H1 (cell line): ENCODE measurements at regions not wholly inside any gene's neighbourhood (a gene's known extent, or its start where the extent isn't known, plus 50 kb on each side); places are given as distances from the start of the nearest gene placed in this dataset.

Experiments used
- POLR2A ChIP-seq, 2 experiments: IDR thresholded peaks; 1 replicate in 1 of 2; 2 replicates in 1 of 2; pipeline ENCODE4 v1.6.1; 2011; ENCODE audit warnings: low read depth in 2 of 2, low read length in 2 of 2, mild to moderate bottlenecking in 2 of 2; ENCODE audit errors: control extremely low read depth in 1 of 2
- TEAD4 ChIP-seq: IDR thresholded peaks from 2 replicates; pipeline ENCODE4 v1.6.1; 2012; ENCODE audit warnings: low read depth, low read length, inconsistent platforms, mixed read lengths
- YY1 ChIP-seq: IDR thresholded peaks from 2 replicates; pipeline ENCODE4 v1.6.1; 2011; ENCODE audit warnings: low read depth, mild to moderate bottlenecking, low read length
- ZNF274 ChIP-seq: IDR thresholded peaks from 2 replicates; pipeline ENCODE4 v1.7.0; 2012; ENCODE audit warnings: low read length, borderline replicate concordance; ENCODE audit errors: extremely low read depth
- TF ChIP-seq, protein P1 (sequence below), 3 experiments: IDR thresholded peaks; 1 replicate in 2 of 3; 2 replicates in 1 of 3; pipeline versions ENCODE4 v1.5.1 to v1.6.1; 2011; ENCODE audit warnings: low read length in 3 of 3, mild to moderate bottlenecking in 3 of 3, inconsistent platforms in 2 of 3, low read depth in 1 of 3, moderate library complexity in 1 of 3; ENCODE audit not compliant: insufficient read depth in 1 of 3; ENCODE audit errors: control extremely low read depth in 1 of 3

DNA sequence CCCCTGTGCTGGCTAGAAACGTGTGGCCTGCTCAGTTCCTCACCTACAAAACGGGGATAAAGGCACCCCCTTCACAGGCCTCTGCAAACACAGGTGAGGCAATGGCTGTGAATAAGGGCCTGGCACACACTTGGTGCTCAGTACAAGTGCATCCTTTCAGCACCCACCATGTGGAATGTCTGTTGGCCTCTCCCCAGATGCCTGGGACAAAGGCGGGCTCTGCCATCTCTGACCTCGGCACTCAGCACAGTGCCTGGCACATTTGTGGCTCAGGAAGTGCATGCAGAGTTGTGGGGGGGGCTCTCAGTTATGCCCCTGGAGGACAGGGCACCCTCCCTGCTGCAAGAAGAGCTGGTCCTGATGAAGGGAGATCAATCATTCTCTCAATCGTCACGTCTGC, 224.6 kb upstream of the RAB6C start:
- TF ChIP-seq ZNF274 = no peak
- TF ChIP-seq, protein P1, sequence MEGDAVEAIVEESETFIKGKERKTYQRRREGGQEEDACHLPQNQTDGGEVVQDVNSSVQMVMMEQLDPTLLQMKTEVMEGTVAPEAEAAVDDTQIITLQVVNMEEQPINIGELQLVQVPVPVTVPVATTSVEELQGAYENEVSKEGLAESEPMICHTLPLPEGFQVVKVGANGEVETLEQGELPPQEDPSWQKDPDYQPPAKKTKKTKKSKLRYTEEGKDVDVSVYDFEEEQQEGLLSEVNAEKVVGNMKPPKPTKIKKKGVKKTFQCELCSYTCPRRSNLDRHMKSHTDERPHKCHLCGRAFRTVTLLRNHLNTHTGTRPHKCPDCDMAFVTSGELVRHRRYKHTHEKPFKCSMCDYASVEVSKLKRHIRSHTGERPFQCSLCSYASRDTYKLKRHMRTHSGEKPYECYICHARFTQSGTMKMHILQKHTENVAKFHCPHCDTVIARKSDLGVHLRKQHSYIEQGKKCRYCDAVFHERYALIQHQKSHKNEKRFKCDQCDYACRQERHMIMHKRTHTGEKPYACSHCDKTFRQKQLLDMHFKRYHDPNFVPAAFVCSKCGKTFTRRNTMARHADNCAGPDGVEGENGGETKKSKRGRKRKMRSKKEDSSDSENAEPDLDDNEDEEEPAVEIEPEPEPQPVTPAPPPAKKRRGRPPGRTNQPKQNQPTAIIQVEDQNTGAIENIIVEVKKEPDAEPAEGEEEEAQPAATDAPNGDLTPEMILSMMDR (IDR thresholded peaks at IDR 0.05; ENCODE audit: control extremely low read depth in 1 of 3, insufficient read depth in 1 of 3, low read depth in 1 of 3, low read length in 3 of 3) = no peak
- no peak for TF ChIP-seq YY1
- no peak for TF ChIP-seq POLR2A (IDR thresholded peaks at IDR 0.05; ENCODE audit: control extremely low read depth in 1 of 2, low read depth in 2 of 2, low read length in 2 of 2)
- TF ChIP-seq TEAD4 = no peak
